ENCODE measurements at regions not wholly inside any gene's neighbourhood (a gene's known extent, or its start where the extent isn't known, plus 50 kb on each side); places are given as distances from the start of the nearest gene placed in this dataset.
"Not testable (repeated sequence)": the region's sequence is repeated elsewhere in the genome, so short reads cannot be mapped to it uniquely, and the experiment has no call there.

GRCh38 chr7:115600207-115600606 is 430.4 kb downstream of the TFEC start (continued):
- TF ChIP-seq MLLT1 (IDR thresholded peaks at IDR 0.05) = no peak
- TF ChIP-seq EZH2 (IDR thresholded peaks at IDR 0.05; ENCODE audit: borderline replicate concordance, control insufficient read depth, low read depth, low read length) = no peak

- H3K4me2 ChIP-seq (ENCODE audit: control insufficient read depth, insufficient read depth); H3K27ac ChIP-seq (ENCODE audit: control insufficient read depth, insufficient read depth); CTCF ChIA-PET; POLR2A ChIA-PET; in situ Hi-C loops (cut with MboI); H3K4me3 ChIP-seq; ATAC-seq; RAD21 ChIA-PET (ENCODE audit: unreplicated experiment); BruUV-seq (replicated peaks); H4K20me1 ChIP-seq (ENCODE audit: control insufficient read depth, insufficient read depth); SMC1A ChIA-PET (ENCODE audit: uncharacterized antibody, unreplicated experiment); DNase-seq (ENCODE audit: low read depth, low spot score); H3K79me2 ChIP-seq (ENCODE audit: control insufficient read depth, insufficient read depth, low read length); H3K27me3 ChIP-seq (replicated peaks in 1 of 2; ENCODE audit: control insufficient read depth in 2 of 2, insufficient read depth in 2 of 2, low read length in 1 of 2); intact Hi-C loops (cut with micrococcal nuclease; ENCODE audit: unreplicated experiment); H3K36me3 ChIP-seq (ENCODE audit: control insufficient read depth in 2 of 2, insufficient read depth in 2 of 2, low read length in 1 of 2); FAIRE-seq; H3K9me3 ChIP-seq (replicated peaks; ENCODE audit: control insufficient read depth, insufficient read depth, low read length); H3K9ac ChIP-seq (ENCODE audit: control insufficient read depth, insufficient read depth, low read length); H2AFZ ChIP-seq (ENCODE audit: control insufficient read depth, low read depth, low read length); H3K4me1 ChIP-seq (ENCODE audit: control insufficient read depth, insufficient read depth, low read length): not testable (repeated sequence)
- WGBS (ENCODE audit: insufficient coverage, insufficient replicate concordance, low lambda C conversion rate, missing lambda C conversion rate) = 28% methylated on average over 2 of the region's 2 CpGs
Observed at GRCh38 chr7:115599184-115599583, 431.4 kb downstream of the TFEC start.

GRCh38 chr7:115597220-115597619 is 433.3 kb downstream of the TFEC start:
- ATAC-seq; H3K4me1 ChIP-seq (ENCODE audit: control insufficient read depth, insufficient read depth, low read length); H3K27me3 ChIP-seq (replicated peaks in 1 of 2; ENCODE audit: control insufficient read depth in 2 of 2, insufficient read depth in 2 of 2, low read length in 1 of 2); H3K4me3 ChIP-seq; SMC1A ChIA-PET (ENCODE audit: uncharacterized antibody, unreplicated experiment); CTCF ChIA-PET; in situ Hi-C loops (cut with MboI); H2AFZ ChIP-seq (ENCODE audit: control insufficient read depth, low read depth, low read length); H3K4me2 ChIP-seq (ENCODE audit: control insufficient read depth, insufficient read depth); H4K20me1 ChIP-seq (ENCODE audit: control insufficient read depth, insufficient read depth); BruUV-seq (replicated peaks); H3K9ac ChIP-seq (ENCODE audit: control insufficient read depth, insufficient read depth, low read length); RAD21 ChIA-PET (ENCODE audit: unreplicated experiment); POLR2A ChIA-PET; intact Hi-C loops (cut with micrococcal nuclease; ENCODE audit: unreplicated experiment); H3K27ac ChIP-seq (ENCODE audit: control insufficient read depth, insufficient read depth); FAIRE-seq; H3K36me3 ChIP-seq (ENCODE audit: control insufficient read depth in 2 of 2, insufficient read depth in 2 of 2, low read length in 1 of 2); DNase-seq (ENCODE audit: low read depth, low spot score); H3K9me3 ChIP-seq (replicated peaks; ENCODE audit: control insufficient read depth, insufficient read depth, low read length); H3K79me2 ChIP-seq (ENCODE audit: control insufficient read depth, insufficient read depth, low read length): not testable (repeated sequence)
- WGBS (ENCODE audit: insufficient coverage, insufficient replicate concordance, low lambda C conversion rate, missing lambda C conversion rate) = 45% methylated on average over 2 of the region's 2 CpGs
